Testis (tissue), 2 donors: ENCODE measurements at regions not wholly inside any gene's neighbourhood (a gene's known extent, or its start where the extent isn't known, plus 50 kb on each side); places are given as distances from the start of the nearest gene placed in this dataset.

Experiments used
- POLR2A ChIP-seq: fragments of 450-650 bp; IDR thresholded peaks from one replicate; pipeline ENCODE4 v1.6.1; 2017; ENCODE audit warnings: antibody characterized with exemption, mild to moderate bottlenecking, moderate library complexity
- TF ChIP-seq, protein P1 (sequence below), 3 experiments: fragments of 450-650 bp in 2 of 3; fragments of 200-600 bp in 1 of 3; sonication (generic) in 1 of 3; IDR thresholded peaks; one replicate each; pipeline ENCODE4 v1.5.1; 2016 to 2019; ENCODE audit warnings: antibody characterized with exemption in 3 of 3, mild to moderate bottlenecking in 2 of 3, moderate library complexity in 1 of 3

DNA sequence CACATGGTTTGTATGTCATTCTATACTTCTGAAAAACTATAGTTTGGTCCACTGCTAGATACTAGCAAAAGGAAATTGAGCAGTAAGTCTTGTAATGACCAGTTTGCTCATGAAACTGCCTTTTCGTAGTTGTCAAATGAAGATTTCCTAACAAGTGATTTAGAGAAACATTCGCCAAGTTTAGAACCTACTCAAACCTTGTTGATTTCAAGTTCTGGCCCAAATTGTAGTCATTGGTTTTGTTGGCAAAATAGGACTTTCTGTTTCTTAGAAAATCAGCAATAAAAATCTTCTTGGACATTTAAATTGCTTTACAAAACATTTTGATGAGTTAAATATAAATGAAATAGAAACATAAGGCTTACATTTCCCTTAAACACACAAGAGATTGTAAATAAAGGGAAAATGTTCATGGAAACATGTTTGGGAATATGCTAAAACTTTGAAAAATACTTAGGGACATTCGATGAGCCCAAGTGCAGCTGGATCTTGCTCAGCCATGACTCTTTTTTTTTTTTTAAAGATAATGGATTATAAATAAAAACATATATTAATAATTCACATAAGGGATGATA, 178.5 kb upstream of the LYPLAL1 start:
- TF ChIP-seq, protein P1, sequence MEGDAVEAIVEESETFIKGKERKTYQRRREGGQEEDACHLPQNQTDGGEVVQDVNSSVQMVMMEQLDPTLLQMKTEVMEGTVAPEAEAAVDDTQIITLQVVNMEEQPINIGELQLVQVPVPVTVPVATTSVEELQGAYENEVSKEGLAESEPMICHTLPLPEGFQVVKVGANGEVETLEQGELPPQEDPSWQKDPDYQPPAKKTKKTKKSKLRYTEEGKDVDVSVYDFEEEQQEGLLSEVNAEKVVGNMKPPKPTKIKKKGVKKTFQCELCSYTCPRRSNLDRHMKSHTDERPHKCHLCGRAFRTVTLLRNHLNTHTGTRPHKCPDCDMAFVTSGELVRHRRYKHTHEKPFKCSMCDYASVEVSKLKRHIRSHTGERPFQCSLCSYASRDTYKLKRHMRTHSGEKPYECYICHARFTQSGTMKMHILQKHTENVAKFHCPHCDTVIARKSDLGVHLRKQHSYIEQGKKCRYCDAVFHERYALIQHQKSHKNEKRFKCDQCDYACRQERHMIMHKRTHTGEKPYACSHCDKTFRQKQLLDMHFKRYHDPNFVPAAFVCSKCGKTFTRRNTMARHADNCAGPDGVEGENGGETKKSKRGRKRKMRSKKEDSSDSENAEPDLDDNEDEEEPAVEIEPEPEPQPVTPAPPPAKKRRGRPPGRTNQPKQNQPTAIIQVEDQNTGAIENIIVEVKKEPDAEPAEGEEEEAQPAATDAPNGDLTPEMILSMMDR (IDR thresholded peaks at IDR 0.05) = no peak
- no peak for TF ChIP-seq POLR2A
